NCI-H1048 (cell line): ENCODE measurements at regions not wholly inside any gene's neighbourhood (a gene's known extent, or its start where the extent isn't known, plus 50 kb on each side); places are given as distances from the start of the nearest gene placed in this dataset.

Experiments
- DNase-seq: peaks from one replicate; lab custom pipeline; 2025; lab: John Stamatoyannopoulos, UW

GRCh38 chr7:70986297-70986696, 145.6 kb upstream of the GALNT17 start:
- DNase-seq = no peak

- no peak for DNase-seq
Observed at GRCh38 chr7:70994176-70994575, 137.8 kb upstream of the GALNT17 start.

- no peak for DNase-seq
Observed at GRCh38 chr7:70997261-70997660, 134.7 kb upstream of the GALNT17 start.

GRCh38 chr7:71005109-71005508, 126.8 kb upstream of the GALNT17 start:
- no peak for DNase-seq

GRCh38 chr7:71009636-71010035, 122.3 kb upstream of the GALNT17 start:
- no peak for DNase-seq

GRCh38 chr7:71015252-71015900, 116.6 kb upstream of the GALNT17 start:
- no peak for DNase-seq

GRCh38 chr7:71016401-71016800, 115.5 kb upstream of the GALNT17 start:
- DNase-seq = no peak

- no peak for DNase-seq
Observed at GRCh38 chr7:71017602-71018001, 114.3 kb upstream of the GALNT17 start.

GRCh38 chr7:71019706-71020105, 112.2 kb upstream of the GALNT17 start:
- DNase-seq = no peak

- DNase-seq = no peak
Observed at GRCh38 chr7:71021131-71021530, 110.8 kb upstream of the GALNT17 start.

- no peak for DNase-seq
Observed at GRCh38 chr7:71026680-71027079, 105.3 kb upstream of the GALNT17 start.

- no peak for DNase-seq
Observed at GRCh38 chr7:71034243-71034642, 97.7 kb upstream of the GALNT17 start.

- no peak for DNase-seq
Observed at GRCh38 chr7:71042591-71042990, 89.4 kb upstream of the GALNT17 start.

GRCh38 chr7:71050492-71050891, 81.5 kb upstream of the GALNT17 start:
- DNase-seq = no peak

GRCh38 chr7:71055504-71055903, 76.4 kb upstream of the GALNT17 start:
- DNase-seq = no peak

- no peak for DNase-seq
Observed at GRCh38 chr7:71077743-71078476, 54.0 kb upstream of the GALNT17 start.
